Epithelial cell of esophagus (primary cell): ENCODE measurements at regions not wholly inside any gene's neighbourhood (a gene's known extent, or its start where the extent isn't known, plus 50 kb on each side); places are given as distances from the start of the nearest gene placed in this dataset.

Experiments used
- DNase-seq: peaks from one replicate; pipeline ENCODE4 v3.0.0; 2010; ENCODE audit warnings: low read depth
- H3K4me3 ChIP-seq: 2 replicates; pipeline ENCODE4 v1.5.1; 2011; ENCODE audit warnings: mild to moderate bottlenecking, low read length, control low read depth
- TF ChIP-seq, protein P1 (sequence below): IDR thresholded peaks from 2 replicates; pipeline ENCODE4 v1.5.1; 2011; ENCODE audit warnings: low read depth, mild to moderate bottlenecking, low read length, control low read depth, inconsistent platforms; ENCODE audit not compliant: insufficient read depth; ENCODE audit errors: missing control alignments

DNA sequence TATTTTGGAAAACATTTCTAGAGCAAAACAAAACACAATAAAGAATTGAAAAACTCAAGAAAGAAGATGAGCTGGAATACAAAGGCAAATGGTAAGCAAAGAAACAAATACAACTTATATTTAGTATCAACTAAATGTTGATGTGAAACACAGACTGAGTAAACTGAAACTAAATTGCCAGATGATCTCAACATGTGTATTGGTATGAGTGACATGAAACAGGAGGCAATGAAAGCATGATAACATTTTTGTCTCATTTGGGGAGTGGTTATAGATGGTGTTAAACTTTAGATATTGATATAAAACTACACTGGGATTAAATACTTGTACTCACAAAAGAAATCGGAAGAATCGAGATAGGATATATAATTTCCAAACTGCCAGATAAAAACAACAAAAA, 805.6 kb upstream of the CXADR start:
- DNase-seq = no peak
- no peak overlapping the region for H3K4me3 ChIP-seq
- TF ChIP-seq, protein P1, sequence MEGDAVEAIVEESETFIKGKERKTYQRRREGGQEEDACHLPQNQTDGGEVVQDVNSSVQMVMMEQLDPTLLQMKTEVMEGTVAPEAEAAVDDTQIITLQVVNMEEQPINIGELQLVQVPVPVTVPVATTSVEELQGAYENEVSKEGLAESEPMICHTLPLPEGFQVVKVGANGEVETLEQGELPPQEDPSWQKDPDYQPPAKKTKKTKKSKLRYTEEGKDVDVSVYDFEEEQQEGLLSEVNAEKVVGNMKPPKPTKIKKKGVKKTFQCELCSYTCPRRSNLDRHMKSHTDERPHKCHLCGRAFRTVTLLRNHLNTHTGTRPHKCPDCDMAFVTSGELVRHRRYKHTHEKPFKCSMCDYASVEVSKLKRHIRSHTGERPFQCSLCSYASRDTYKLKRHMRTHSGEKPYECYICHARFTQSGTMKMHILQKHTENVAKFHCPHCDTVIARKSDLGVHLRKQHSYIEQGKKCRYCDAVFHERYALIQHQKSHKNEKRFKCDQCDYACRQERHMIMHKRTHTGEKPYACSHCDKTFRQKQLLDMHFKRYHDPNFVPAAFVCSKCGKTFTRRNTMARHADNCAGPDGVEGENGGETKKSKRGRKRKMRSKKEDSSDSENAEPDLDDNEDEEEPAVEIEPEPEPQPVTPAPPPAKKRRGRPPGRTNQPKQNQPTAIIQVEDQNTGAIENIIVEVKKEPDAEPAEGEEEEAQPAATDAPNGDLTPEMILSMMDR = no peak

DNA sequence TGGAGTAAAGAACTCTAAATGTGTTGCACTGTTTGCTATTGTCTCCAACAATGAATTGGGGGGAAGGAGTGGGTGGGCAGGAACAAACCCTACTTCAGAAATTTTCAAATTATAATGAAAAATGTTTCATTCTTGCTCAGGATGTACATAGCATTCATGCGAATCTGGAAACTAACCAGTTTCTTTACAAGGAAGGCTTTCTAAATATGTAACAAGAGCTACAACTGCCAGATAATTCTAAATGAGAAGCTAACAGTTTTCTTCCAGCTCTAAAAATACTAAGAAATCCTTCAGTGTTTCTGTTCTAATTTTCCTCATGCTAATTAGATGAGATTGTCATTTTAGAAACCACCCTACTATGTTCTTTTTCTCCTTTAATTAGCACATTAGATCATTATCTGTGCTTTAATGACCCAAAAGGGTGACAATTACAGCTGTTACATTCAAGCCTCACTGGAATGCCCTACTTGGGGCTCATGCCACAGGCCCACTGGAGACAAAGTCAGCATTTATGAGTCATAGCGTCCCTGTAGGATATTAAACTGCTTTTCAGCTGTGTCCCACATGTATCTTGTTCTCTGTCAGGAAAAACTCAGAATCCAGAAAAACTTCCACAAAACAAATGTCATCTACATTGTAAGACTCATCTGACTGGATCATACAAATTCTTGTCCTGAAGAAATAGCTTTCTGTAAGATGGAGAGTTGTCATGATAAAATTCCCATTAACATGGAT, 804.6 kb upstream of the CXADR start:
- TF ChIP-seq, protein P1 = no peak
- DNase-seq = no peak
- H3K4me3 ChIP-seq = no peak overlapping the region

DNA sequence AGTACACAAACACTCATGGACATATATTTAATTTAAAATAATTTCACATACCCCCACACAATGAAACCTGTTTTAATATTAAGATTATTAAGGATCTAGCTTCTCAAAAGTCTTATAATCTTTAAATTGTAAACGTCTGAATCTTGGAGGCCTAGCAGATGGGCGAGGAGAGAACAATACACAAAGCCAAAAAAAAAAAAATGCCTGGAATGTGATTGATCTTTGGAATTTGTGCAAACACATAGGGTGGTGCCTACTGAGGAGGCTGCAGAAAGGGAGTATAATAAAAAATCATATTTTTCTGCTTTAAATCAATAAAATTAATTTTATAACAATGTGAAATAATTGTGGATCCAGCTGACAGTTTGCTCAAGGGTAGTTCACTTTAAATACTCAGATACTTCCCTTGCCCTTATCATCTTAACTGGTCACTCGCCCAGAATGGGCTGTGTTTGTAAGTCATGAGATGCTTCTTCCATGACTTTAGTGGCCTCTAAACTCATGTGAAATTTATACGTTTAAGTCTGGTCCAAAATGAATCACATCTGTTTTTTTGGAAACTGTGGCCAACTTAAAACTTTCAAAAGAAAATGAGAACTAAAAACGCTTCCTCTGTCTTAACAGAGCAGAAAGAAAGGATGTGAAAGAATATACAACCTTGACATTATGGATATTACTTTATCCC, 802.8 kb upstream of the CXADR start:
- TF ChIP-seq, protein P1 = no peak
- no peak for DNase-seq
- no peak overlapping the region for H3K4me3 ChIP-seq

DNA sequence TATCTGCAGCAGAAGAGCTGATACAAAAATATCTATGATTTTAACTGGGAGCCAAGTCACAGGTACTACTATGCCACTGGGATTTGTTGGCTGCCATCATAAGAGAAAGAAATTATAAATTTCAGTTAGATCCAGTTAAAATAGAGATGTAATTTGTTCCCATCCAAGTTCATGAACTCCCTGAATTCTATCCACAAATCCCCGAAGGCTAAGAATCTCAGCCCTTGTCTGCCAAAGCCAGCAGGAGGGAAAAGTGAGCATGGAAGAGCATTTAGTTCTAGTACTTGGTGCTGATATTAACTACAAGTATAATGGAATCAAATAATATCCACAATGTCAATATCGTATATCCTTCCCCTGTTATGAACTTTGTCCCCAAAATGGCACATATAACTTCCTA, 801.1 kb upstream of the CXADR start:
- H3K4me3 ChIP-seq = no peak overlapping the region
- DNase-seq = no peak
- TF ChIP-seq, protein P1 = no peak

DNA sequence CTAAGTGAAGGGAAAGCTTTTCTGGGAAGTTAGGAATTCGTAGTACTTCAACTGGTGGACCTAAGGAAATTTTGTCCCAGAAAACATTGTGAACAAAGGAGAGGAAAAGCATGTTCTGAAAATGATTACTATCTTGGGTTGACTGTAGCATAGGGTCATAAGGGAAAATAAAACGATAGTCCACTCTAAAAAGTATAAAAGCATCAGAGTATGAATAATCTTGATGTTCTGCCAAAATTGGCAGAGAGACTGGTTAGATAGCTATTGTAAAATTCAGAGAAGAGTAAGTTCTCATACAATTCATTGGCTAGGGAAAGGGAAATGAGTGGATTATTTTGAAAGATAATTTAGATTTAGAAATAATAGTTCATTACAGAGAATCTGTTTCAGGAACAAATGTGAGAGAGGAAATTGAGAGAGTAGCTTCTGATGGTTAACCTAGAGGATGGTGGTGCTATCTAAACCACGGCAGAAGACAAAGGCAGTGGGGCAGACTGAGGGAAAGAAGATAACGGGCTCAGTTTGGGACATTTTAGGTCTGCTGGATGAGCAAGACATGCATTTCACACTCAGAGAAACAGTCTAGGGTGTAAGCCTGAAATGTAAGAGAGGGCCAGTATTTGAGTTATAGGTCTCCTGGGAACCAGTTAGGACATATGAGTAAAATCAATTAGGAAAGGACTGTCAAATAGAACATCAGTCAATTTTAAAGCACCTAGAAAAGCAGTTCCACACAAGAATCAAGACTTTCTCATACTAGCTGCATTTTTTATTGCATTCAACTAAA, 799.3 kb upstream of the CXADR start:
- TF ChIP-seq, protein P1 = no peak
- H3K4me3 ChIP-seq = no peak overlapping the region
- no peak for DNase-seq

DNA sequence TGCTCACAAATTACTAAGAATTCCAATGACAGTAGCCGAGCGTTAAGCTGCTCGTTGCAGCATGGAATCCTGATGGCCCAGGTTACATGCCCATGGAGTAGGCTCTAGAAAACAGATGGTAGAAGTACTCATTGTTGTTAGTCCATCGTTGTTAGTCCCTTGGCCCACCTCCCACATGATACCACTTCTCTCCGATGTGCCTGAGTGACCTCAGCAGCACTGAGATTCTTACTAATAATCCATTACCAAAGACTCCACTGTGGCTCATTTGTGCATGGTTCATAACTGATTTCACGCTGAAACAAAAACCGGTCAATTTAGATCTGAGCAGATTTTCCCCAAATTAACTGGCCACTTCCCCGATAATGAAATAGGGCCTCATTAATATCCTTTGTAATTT, 772.3 kb upstream of the CXADR start:
- TF ChIP-seq, protein P1 = no peak

More for the DNA sequence above, 772.3 kb upstream of the CXADR start:
- no peak for DNase-seq
- no peak overlapping the region for H3K4me3 ChIP-seq
